ENCODE measurements at regions not wholly inside any gene's neighbourhood (a gene's known extent, or its start where the extent isn't known, plus 50 kb on each side); places are given as distances from the start of the nearest gene placed in this dataset.

DNA sequence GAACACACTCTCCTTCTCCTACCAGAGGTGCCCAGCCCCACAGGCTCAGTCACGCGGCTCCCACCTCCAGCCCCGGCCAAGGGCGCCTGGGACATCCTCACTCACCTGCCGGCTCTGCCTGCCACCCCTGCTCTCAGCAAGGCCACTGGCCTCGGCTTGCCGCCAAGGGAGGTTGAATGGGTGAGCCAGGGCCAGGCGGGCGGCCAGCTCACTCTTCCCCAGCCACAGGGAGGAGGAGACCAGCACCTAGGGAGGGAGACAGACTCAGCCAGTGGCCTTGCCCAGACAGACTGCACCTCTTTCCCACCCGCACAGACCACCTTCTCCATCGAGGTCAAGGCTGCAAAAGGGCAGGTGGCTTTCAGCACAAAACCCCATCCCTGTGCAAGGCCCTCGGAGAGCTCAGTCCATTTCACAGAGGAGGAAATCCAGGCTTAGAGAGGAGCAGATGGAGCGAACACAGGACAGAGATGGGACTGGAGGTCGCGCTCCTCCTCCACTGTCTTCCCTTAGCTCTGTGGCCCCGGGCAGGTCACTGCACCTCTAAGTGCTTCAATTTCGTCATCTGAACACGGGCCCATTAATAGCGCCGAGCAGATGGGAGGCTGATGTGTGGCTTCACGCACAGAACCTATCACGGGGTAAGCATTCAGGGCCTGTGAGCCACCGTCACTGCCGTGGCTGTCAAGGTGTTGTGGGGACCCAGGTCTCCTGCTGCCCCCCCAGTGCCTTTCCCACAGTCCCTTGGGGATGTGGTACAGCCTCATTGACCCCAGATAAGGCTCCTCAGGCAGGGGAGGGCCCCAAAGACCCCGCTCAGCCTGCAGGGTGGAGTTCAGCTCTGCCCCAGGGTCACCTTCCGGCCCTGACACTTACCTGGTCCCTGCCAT is 56.1 kb downstream of the RMI2 start:
- TF ChIP-seq, protein P1, sequence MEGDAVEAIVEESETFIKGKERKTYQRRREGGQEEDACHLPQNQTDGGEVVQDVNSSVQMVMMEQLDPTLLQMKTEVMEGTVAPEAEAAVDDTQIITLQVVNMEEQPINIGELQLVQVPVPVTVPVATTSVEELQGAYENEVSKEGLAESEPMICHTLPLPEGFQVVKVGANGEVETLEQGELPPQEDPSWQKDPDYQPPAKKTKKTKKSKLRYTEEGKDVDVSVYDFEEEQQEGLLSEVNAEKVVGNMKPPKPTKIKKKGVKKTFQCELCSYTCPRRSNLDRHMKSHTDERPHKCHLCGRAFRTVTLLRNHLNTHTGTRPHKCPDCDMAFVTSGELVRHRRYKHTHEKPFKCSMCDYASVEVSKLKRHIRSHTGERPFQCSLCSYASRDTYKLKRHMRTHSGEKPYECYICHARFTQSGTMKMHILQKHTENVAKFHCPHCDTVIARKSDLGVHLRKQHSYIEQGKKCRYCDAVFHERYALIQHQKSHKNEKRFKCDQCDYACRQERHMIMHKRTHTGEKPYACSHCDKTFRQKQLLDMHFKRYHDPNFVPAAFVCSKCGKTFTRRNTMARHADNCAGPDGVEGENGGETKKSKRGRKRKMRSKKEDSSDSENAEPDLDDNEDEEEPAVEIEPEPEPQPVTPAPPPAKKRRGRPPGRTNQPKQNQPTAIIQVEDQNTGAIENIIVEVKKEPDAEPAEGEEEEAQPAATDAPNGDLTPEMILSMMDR (IDR thresholded peaks at IDR 0.05), result no peak
- intact Hi-C loops (cut with DNase I), result loop anchor here (10.0 kb wide), 2 partner anchors 123 to 663 kb away; a partner anchor contains a TSS
- Histone ChIP-seq H3K27me3 (no peaks in the 10 kb centered on the region), H3K27ac (no peak overlapping the region), H3K4me3 (no peak overlapping the region), H3K4me1 (no peaks in the 10 kb centered on the region), H3K36me3 (no peaks in the 10 kb centered on the region), H3K9me3 (no peaks in the 10 kb centered on the region)
- ATAC-seq (peak; percentile 59), DNase-seq (peak in 1 of 4 donors; percentile 89)

DNA sequence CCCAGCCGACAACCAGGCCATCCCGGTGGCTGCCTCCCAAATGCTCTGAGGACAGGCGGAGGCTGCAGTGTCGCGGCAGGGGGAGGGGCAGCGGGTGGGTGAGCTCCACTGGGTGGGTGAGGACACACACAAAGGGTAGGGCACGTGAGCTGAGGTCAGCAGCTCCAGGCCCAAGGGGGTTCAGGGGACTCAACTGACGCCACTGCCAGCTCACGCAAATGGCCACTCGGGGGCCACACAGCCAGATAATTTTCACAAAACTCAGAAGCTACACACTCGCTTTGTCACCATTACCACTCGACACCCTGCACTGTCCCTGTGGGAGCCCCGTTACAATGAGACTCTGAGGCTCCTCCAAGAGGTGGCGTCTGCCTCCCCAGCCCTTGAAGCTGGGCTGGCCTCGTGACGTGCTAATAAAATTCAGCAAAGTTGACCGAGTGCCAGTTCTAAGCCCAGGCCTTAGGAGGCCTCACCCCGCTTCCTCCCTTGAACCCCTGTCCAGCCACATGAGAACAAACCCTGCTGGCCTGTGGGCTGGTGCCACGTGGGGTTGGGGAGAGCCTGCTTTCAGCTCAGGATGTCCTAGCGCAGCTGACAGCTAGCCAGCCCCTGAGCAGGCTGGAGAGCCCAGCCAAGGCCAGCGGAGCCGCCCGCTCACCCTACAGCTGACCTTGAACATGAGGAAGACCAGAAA is 56.9 kb downstream of the RMI2 start:
- no peak for ATAC-seq
- Histone ChIP-seq H3K4me1 (no peaks in the 10 kb centered on the region), H3K27me3 (no peaks in the 10 kb centered on the region), H3K9me3 (no peaks in the 10 kb centered on the region), H3K36me3 (no peaks in the 10 kb centered on the region), H3K4me3 (no peak overlapping the region), H3K27ac (no peak overlapping the region)
- TF ChIP-seq, protein P1 (IDR thresholded peaks at IDR 0.05), result no peak
- no peak for DNase-seq
- intact Hi-C loops (cut with DNase I), result loop anchor here (10.0 kb wide), 2 partner anchors 123 to 663 kb away; a partner anchor contains a TSS

DNA sequence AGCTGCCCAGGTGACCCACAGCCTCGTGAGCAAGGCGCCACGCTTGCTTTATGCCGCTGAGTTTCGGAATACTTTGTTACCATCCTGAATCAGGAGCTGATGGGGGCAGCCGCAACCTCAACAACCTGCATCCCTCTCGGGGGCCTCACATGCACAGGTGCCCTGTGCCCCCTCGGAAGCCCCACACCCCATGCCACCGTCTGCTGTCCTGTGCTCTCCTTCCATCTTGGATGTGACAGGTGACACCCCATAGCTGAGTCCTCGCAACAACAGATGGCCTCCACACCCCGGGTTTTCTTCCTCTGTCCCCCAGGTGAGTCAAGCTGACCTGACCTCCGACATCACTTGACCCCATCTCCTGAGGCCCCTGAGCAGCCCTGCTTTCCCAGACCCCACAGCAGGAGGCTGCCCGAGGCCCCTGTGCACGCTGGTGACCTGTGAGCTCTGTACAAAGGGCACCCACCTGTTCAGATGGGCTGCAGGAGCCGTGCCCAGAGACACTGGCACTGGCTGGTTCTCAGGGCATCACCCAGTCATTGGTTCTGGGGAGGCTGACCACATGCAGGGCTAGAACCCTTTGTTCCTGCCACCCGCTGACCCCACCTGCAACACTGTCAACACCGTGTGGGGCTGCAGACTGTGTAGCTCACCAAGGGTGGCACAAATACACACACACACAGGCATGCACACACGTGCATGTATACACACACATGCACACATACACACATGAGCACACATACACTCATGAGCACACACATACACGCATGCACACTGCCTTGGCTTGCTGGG is 57.7 kb downstream of the RMI2 start:
- Histone ChIP-seq H3K4me1 (no peaks in the 10 kb centered on the region), H3K36me3 (no peaks in the 10 kb centered on the region), H3K27me3 (no peaks in the 10 kb centered on the region), H3K4me3 (no peak overlapping the region), H3K27ac (no peak overlapping the region), H3K9me3 (no peaks in the 10 kb centered on the region)
- TF ChIP-seq, protein P1 (IDR thresholded peaks at IDR 0.05), result no peak
- DNase-seq (no peak), ATAC-seq (no peak)
- intact Hi-C loops (cut with DNase I), result loop anchor here (10.0 kb wide), 2 partner anchors 122 to 662 kb away; a partner anchor contains a TSS

DNA sequence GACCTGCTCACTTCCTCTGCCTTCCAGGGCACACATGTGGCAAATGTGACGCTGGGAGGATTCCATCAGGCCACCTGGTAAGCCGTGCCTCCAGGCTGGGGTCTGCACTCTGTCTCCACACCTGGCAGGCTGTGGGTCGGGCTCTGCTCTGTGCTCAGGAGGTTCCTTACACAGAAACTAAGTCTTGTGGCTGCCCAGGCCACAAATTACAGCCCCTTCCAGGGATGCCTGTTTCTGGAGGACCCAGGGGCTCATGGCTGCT is 58.2 kb downstream of the RMI2 start:
- H3K4me1 ChIP-seq, result no peaks in the 10 kb centered on the region
- TF ChIP-seq, protein P1 (IDR thresholded peaks at IDR 0.05), result no peak
- intact Hi-C loops (cut with DNase I), result loop anchor here (10.0 kb wide), 2 partner anchors 121 to 661 kb away; a partner anchor contains a TSS

More for the DNA sequence above, 58.2 kb downstream of the RMI2 start:
- H3K4me3 ChIP-seq, result no peak overlapping the region
- no peaks in the 10 kb centered on the region for H3K27me3 ChIP-seq
- H3K9me3 ChIP-seq, result no peaks in the 10 kb centered on the region
- ATAC-seq (no peak), DNase-seq (no peak)
- no peaks in the 10 kb centered on the region for H3K36me3 ChIP-seq
- no peak overlapping the region for H3K27ac ChIP-seq

Data from left lung (tissue), 4 donors.